ENCODE measurements at regions not wholly inside any gene's neighbourhood (a gene's known extent, or its start where the extent isn't known, plus 50 kb on each side); places are given as distances from the start of the nearest gene placed in this dataset.

GRCh38 chrX:95218976-95219375 lies 1465.7 kb upstream of the DIAPH2 start:
- no peak for TF ChIP-seq CTCF (IDR thresholded peaks at IDR 0.05)
- no peak for TF ChIP-seq POLR2A (IDR thresholded peaks at IDR 0.05)
- H3K27me3 ChIP-seq, result no peaks in the 10 kb centered on the region
- no peaks in the 10 kb centered on the region for H3K4me1 ChIP-seq
- H3K9me3 ChIP-seq, result no peaks in the 10 kb centered on the region
- no peak overlapping the region for H3K27ac ChIP-seq
- H3K4me3 ChIP-seq (replicated peaks in 1 of 3), result no peak overlapping the region
- H3K36me3 ChIP-seq, result no peaks in the 10 kb centered on the region
- no peak for DNase-seq
- intact Hi-C loops (cut with DNase I), result no loop called here
- WGBS, 2 donors, result 59% methylated on average over 4 of the region's 4 CpGs; no CpG with 5 or more reads in 1 of the 2 donors

GRCh38 chrX:95248386-95248785 lies 1436.3 kb upstream of the DIAPH2 start:
- no peaks in the 10 kb centered on the region for H3K27me3 ChIP-seq
- intact Hi-C loops (cut with DNase I), result no loop called here
- 87 to 93% methylated on average over 2 of the region's 2 CpGs for WGBS, 2 donors
- H3K27ac ChIP-seq, result no peak overlapping the region
- no peaks in the 10 kb centered on the region for H3K4me1 ChIP-seq
- H3K36me3 ChIP-seq, result no peaks in the 10 kb centered on the region
- no peaks in the 10 kb centered on the region for H3K9me3 ChIP-seq
- no peak overlapping the region for H3K4me3 ChIP-seq (replicated peaks in 1 of 3)
- DNase-seq, result no peak
- TF ChIP-seq POLR2A (IDR thresholded peaks at IDR 0.05) (no peak), CTCF (IDR thresholded peaks at IDR 0.05) (no peak)

DNA sequence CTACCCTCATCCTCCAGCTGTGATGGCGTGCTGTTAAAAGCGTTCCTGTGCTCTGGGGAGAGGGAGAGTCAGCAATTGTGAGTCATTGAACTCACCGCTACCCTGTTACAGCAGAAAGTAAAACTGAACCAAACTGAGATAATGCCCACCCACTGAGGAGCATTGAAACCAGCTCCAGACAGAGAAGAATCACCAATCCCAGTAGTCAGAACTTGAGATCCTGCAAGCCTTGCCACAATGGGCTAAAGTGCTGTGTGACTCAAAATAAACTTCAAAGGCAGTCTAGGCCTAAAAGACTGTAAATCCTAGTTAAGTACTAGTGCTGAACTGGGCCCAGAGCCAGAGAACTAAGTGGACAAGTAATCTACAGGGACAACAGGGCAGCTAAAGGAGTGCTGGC lies 1394.2 kb upstream of the DIAPH2 start:
- Histone ChIP-seq H3K27ac (no peak overlapping the region), H3K36me3 (no peaks in the 10 kb centered on the region), H3K9me3 (no peaks in the 10 kb centered on the region), H3K27me3 (no peaks in the 10 kb centered on the region), H3K4me3 (replicated peaks in 1 of 3) (no peak overlapping the region), H3K4me1 (no peaks in the 10 kb centered on the region)
- TF ChIP-seq CTCF (IDR thresholded peaks at IDR 0.05) (no peak), POLR2A (IDR thresholded peaks at IDR 0.05) (no peak)
- WGBS, 2 donors, result 52 to 68% methylated on average over 3 of the region's 3 CpGs
- no peak for DNase-seq
- intact Hi-C loops (cut with DNase I), result no loop called here

GRCh38 chrX:95291561-95291960 lies 1393.1 kb upstream of the DIAPH2 start:
- no peak overlapping the region for H3K27ac ChIP-seq
- intact Hi-C loops (cut with DNase I), result no loop called here
- DNase-seq, result no peak

GRCh38 chrX:95318882-95319281 lies 1365.8 kb upstream of the DIAPH2 start:
- DNase-seq, result no peak
- WGBS, 2 donors, result 62 to 64% methylated on average over 4 of the region's 4 CpGs
- Histone ChIP-seq H3K4me1 (no peaks in the 10 kb centered on the region), H3K27me3 (no peaks in the 10 kb centered on the region), H3K4me3 (replicated peaks in 1 of 3) (no peak overlapping the region), H3K36me3 (no peaks in the 10 kb centered on the region), H3K9me3 (no peaks in the 10 kb centered on the region), H3K27ac (no peak overlapping the region)
- TF ChIP-seq POLR2A (IDR thresholded peaks at IDR 0.05) (no peak), CTCF (IDR thresholded peaks at IDR 0.05) (no peak)
- intact Hi-C loops (cut with DNase I), result no loop called here

More at GRCh38 chrX:95291561-95291960, 1393.1 kb upstream of the DIAPH2 start:
- Histone ChIP-seq H3K4me3 (replicated peaks in 1 of 3) (no peak overlapping the region), H3K4me1 (no peaks in the 10 kb centered on the region), H3K27me3 (no peaks in the 10 kb centered on the region), H3K36me3 (no peaks in the 10 kb centered on the region), H3K9me3 (no peaks in the 10 kb centered on the region)
- TF ChIP-seq POLR2A (IDR thresholded peaks at IDR 0.05) (no peak), CTCF (IDR thresholded peaks at IDR 0.05) (no peak)
